Peyer's patch (tissue), 4 donors: ENCODE measurements at regions not wholly inside any gene's neighbourhood (a gene's known extent, or its start where the extent isn't known, plus 50 kb on each side); places are given as distances from the start of the nearest gene placed in this dataset.

Experiments used
- CTCF ChIP-seq, 6 experiments: fragments of 450-650 bp in 4 of 6; fragments of 200-600 bp in 2 of 6; sonication (generic) in 1 of 6; IDR thresholded peaks; one replicate each; pipeline ENCODE4 v1.5.1; 2017 to 2019; ENCODE audit warnings: antibody characterized with exemption in 6 of 6, mild to moderate bottlenecking in 3 of 6, moderate library complexity in 1 of 6
- POLR2A ChIP-seq, 2 donors: fragments of 450-650 bp; IDR thresholded peaks; one replicate each; pipeline ENCODE4 v1.5.1; 2017; ENCODE audit warnings: antibody characterized with exemption in 2 of 2, mild to moderate bottlenecking in 2 of 2, moderate library complexity in 2 of 2

GRCh38 chr9:130768891-130769403, 66.1 kb upstream of the ABL1 start:
- no peak for TF ChIP-seq CTCF (IDR thresholded peaks at IDR 0.05)
- no peak for TF ChIP-seq POLR2A (IDR thresholded peaks at IDR 0.05)
